Mesodermal cell (in vitro differentiated cells): ENCODE measurements at regions not wholly inside any gene's neighbourhood (a gene's known extent, or its start where the extent isn't known, plus 50 kb on each side); places are given as distances from the start of the nearest gene placed in this dataset.

Experiments used
- H3K27ac ChIP-seq: 2 replicates; pipeline ENCODE4 v1.7.0; 2013; ENCODE audit warnings: mild to moderate bottlenecking, low read depth, low read length, moderate library complexity; ENCODE audit not compliant: severe bottlenecking
- H3K36me3 ChIP-seq: 2 replicates; pipeline ENCODE4 v1.7.1; 2013; ENCODE audit warnings: mild to moderate bottlenecking, low read length, moderate library complexity; ENCODE audit not compliant: control insufficient read depth, insufficient read depth
- H3K4me1 ChIP-seq: one replicate; pipeline ENCODE4 v1.7.1; 2013; ENCODE audit warnings: mild to moderate bottlenecking, low read length; ENCODE audit not compliant: insufficient read depth, control insufficient read depth, poor library complexity, severe bottlenecking
- H3K4me3 ChIP-seq: 2 replicates; pipeline ENCODE4 v1.7.0; 2013; ENCODE audit warnings: low read length, control low read depth, mild to moderate bottlenecking; ENCODE audit not compliant: insufficient read depth, poor library complexity, severe bottlenecking; ENCODE audit errors: extremely low read depth
- H3K9me3 ChIP-seq: 2 replicates; pipeline ENCODE4 v1.7.1; 2013; ENCODE audit warnings: mild to moderate bottlenecking, low read length, moderate library complexity; ENCODE audit not compliant: control insufficient read depth
- WGBS, 2 experiments: methylation state at CpG; one replicate each; pipeline ENCODE4 v1.1.5; 2013; ENCODE audit warnings: missing lambda C conversion rate in 2 of 2; ENCODE audit not compliant: insufficient coverage in 2 of 2; 5-methylcytosine and 5-hydroxymethylcytosine counted together

DNA sequence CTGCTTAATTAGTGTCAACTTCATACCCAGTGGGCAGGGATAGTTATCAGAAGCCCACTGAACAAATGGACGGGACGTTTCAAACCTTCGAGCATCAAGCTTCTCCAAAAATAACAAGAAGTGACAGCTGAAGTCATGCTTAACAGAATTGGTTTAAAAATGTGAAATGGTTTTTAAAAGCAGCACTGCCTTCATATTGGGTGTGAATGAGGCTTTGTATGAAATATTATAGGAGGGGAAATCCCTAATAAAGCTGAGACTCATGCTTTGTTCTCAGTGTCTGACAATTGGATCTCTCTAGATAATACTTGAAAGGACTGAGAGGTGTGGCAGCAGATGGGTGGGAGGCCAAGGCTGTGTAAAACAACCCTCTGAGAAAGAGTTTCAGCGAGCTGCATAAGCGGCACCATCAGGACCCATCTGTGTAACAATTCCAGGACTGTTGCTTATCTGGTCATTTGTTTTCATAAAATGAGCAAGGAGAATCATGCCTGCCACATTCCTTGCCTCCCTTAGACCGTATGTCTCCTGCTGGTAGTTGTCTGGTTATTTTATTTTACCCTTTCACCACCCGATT, 667.7 kb downstream of the DIAPH3 start:
- Histone ChIP-seq H3K4me3 (no peak overlapping the region), H3K9me3 (no peaks in the 10 kb centered on the region), H3K27ac (no peak overlapping the region), H3K36me3 (no peaks in the 10 kb centered on the region), H3K4me1 (peaks cover 8% of the 10 kb centered on the region)
- 94 to 100% methylated on average over 2 to 4 of the region's 7 CpGs for whole genome bisulfite sequencing, 2 experiments

GRCh38 chr13:59497621-59498247, 666.0 kb downstream of the DIAPH3 start:
- Histone ChIP-seq H3K27ac (no peak overlapping the region), H3K9me3 (no peaks in the 10 kb centered on the region), H3K4me1 (peaks cover 8% of the 10 kb centered on the region), H3K4me3 (no peak overlapping the region), H3K36me3 (no peaks in the 10 kb centered on the region)
- 93 to 100% methylated on average over 3 of the region's 4 CpGs for WGBS, 2 experiments

- Histone ChIP-seq H3K9me3 (no peaks in the 10 kb centered on the region), H3K4me3 (no peak overlapping the region), H3K4me1 (no peaks in the 10 kb centered on the region), H3K27ac (no peak overlapping the region), H3K36me3 (no peaks in the 10 kb centered on the region)
- 97 to 100% methylated on average over 3 of the region's 4 CpGs for WGBS, 2 experiments
These were observed 662.7 kb downstream of the DIAPH3 start for GRCh38 chr13:59501004-59501403.

DNA sequence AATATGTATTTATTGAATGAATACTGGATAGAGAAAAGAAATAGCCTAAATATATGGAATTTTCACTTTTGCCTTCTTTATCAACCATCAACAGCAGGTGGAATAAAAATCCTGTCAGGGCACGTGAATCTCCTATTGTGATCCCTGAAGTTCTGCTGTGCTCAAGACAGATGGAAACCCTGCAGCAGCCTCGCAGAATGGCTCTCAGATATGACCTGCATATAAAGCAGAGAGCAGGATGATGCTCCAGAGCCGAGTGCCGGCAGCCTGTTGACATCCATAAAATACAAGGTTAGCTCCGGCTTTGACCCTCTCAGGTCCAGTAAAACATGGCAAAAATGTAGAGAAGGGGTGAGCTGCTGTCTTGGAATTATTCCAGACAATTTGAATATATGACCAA, 659.3 kb downstream of the DIAPH3 start:
- H3K36me3 ChIP-seq = no peaks in the 10 kb centered on the region
- 85 to 93% methylated on average over 3 to 5 of the region's 5 CpGs for whole genome bisulfite sequencing, 2 experiments
- H3K9me3 ChIP-seq = no peaks in the 10 kb centered on the region

DNA sequence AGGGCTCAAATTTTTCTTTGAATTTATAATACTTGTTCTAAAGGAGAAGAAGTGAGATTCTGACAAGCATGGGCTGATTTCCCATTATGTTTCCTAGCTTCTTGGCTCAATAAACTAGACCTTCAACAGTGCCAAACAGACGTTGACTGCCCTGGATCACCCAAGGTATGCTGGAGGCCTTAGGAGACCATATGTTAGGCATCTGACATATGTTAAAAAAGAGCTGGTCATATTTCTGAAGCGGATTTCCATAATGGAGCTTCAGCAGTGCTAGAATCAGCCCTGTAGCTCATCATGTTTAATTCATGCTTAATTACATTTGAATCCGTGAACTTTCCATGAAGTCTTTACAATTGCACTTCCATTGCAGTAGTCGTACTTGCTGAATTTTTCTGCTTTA, 653.3 kb downstream of the DIAPH3 start:
- Histone ChIP-seq H3K4me1 (no peaks in the 10 kb centered on the region), H3K36me3 (no peaks in the 10 kb centered on the region), H3K9me3 (no peaks in the 10 kb centered on the region), H3K27ac (no peak overlapping the region), H3K4me3 (no peak overlapping the region)
- 88 to 94% methylated on average over 3 to 4 of the region's 4 CpGs for WGBS, 2 experiments

More for the DNA sequence above, 659.3 kb downstream of the DIAPH3 start:
- H3K4me1 ChIP-seq = no peaks in the 10 kb centered on the region
- no peak overlapping the region for H3K4me3 ChIP-seq
- H3K27ac ChIP-seq = no peak overlapping the region

- H3K36me3 ChIP-seq = no peaks in the 10 kb centered on the region
- H3K4me3 ChIP-seq = no peak overlapping the region
- H3K4me1 ChIP-seq = no peaks in the 10 kb centered on the region
- H3K27ac ChIP-seq = no peak overlapping the region
- H3K9me3 ChIP-seq = no peaks in the 10 kb centered on the region
- WGBS, 2 experiments = 88% methylated on average over 1 of the region's 1 CpG; no CpG with 5 or more reads in 1 of the 2 experiments
These were observed 650.0 kb downstream of the DIAPH3 start for GRCh38 chr13:59513686-59514085.

DNA sequence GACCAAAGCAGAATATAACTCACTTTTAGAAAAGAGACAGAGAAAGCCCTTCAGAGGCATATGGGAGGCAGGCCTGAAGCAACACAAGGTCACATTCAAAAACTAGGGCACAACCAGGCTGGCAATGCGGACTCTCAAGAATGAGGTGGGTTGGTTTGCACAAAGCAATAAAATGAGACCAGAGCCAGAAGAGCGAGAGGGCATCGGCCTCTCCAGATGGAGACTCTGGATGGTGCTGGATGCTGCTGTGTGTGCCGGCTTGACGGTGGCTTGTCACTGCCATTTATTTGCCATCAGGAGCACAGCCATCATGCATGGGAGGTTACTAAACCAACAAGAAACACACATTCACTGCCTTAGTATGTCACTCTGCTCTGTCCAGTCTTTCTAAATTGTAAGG, 649.4 kb downstream of the DIAPH3 start:
- H3K27ac ChIP-seq = no peak overlapping the region
- H3K36me3 ChIP-seq = no peaks in the 10 kb centered on the region
- no peaks in the 10 kb centered on the region for H3K9me3 ChIP-seq
- 91 to 96% methylated on average over 3 to 5 of the region's 5 CpGs for WGBS, 2 experiments
- no peak overlapping the region for H3K4me3 ChIP-seq
- H3K4me1 ChIP-seq = no peaks in the 10 kb centered on the region

GRCh38 chr13:59519819-59520218, 643.9 kb downstream of the DIAPH3 start:
- 83% methylated on average over 1 of the region's 2 CpGs; no CpG with 5 or more reads in 1 of the 2 experiments for WGBS, 2 experiments
- Histone ChIP-seq H3K27ac (no peak overlapping the region), H3K36me3 (no peaks in the 10 kb centered on the region), H3K4me1 (no peaks in the 10 kb centered on the region), H3K9me3 (no peaks in the 10 kb centered on the region), H3K4me3 (no peak overlapping the region)

DNA sequence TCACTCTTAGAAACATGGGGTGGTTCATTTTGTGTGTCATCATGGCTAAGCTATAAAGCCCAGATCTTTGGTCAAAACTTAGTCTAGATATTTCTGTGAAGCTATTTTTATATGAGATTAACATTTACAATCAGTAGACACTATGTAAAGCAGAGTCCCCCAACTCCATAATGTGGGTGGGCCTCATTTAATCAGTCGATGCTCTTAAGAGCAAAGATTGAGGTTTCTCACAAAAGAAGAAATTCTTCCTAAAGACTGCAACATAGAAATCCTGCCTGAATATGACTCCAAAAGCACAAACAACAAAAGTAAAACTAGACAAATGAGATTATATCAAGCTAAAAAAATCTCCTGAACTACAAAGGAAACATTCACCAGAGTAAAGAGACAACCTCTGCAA, 642.2 kb downstream of the DIAPH3 start:
- no peaks in the 10 kb centered on the region for H3K9me3 ChIP-seq
- no CpG with 5 or more reads among the region's 1 CpG for WGBS, 2 experiments
- no peak overlapping the region for H3K4me3 ChIP-seq

DNA sequence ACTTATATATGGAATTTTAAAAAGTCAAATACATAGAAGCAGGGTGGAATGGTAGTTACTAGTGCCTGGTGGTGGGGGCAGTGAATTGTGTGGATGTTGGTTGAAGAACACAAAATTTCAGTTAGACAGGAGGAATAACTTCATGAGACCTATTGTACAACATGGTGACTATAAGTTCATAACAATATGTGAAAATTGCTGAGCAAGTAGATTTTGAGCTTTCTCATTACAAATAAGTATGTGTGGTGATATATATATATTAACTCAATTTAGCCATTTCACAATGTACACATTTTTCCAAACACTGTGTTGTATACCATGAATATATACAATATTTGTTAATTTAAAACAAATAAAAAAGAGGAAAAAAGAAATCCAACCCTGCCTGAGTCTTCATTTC, 641.1 kb downstream of the DIAPH3 start:
- H3K27ac ChIP-seq = no peak overlapping the region
- no peaks in the 10 kb centered on the region for H3K4me1 ChIP-seq
- no peaks in the 10 kb centered on the region for H3K9me3 ChIP-seq
- H3K4me3 ChIP-seq = no peak overlapping the region
- H3K36me3 ChIP-seq = no peaks in the 10 kb centered on the region

More for the DNA sequence above, 642.2 kb downstream of the DIAPH3 start:
- H3K4me1 ChIP-seq = no peaks in the 10 kb centered on the region
- H3K27ac ChIP-seq = no peak overlapping the region
- H3K36me3 ChIP-seq = no peaks in the 10 kb centered on the region

GRCh38 chr13:59527500-59527899, 636.2 kb downstream of the DIAPH3 start:
- no peaks in the 10 kb centered on the region for H3K36me3 ChIP-seq
- no peak overlapping the region for H3K4me3 ChIP-seq
- no peaks in the 10 kb centered on the region for H3K9me3 ChIP-seq
- no peak overlapping the region for H3K27ac ChIP-seq
- WGBS, 2 experiments = 76 to 89% methylated on average over 1 to 2 of the region's 3 CpGs
- H3K4me1 ChIP-seq = peaks cover 14% of the 10 kb centered on the region
